Calu3 (cell line): ENCODE measurements at regions not wholly inside any gene's neighbourhood (a gene's known extent, or its start where the extent isn't known, plus 50 kb on each side); places are given as distances from the start of the nearest gene placed in this dataset.

Source experiments
- BruUV-seq: library from RNA; stranded (reverse); fragments of 400-500 nt; replicated peaks from 2 replicates; lab custom pipeline; 2021; lab: Mats Ljungman, UMichigan
- CTCF ChIA-PET: fragments of 300-600 bp; sonication (Branson Sonifier 250); formaldehyde crosslinking; loops from one replicate; lab custom pipeline; 2022; ENCODE audit warnings: antibody characterized with exemption; lab: Charles Lee
- DNase-seq: peaks from one replicate; pipeline ENCODE4 v3.0.0; 2022
- H3K27ac Mint-ChIP-seq: one replicate; pipeline ENCODE4 v1.8.0; 2022; ENCODE audit warnings: mixed read lengths; ENCODE audit not compliant: unreplicated experiment
- H3K27me3 Mint-ChIP-seq: one replicate; pipeline ENCODE4 v1.8.0; 2022; ENCODE audit warnings: mixed read lengths; ENCODE audit not compliant: unreplicated experiment
- H3K36me3 Mint-ChIP-seq: one replicate; pipeline ENCODE4 v1.8.0; 2022; ENCODE audit warnings: mild to moderate bottlenecking, moderate library complexity, mixed read lengths; ENCODE audit not compliant: insufficient read depth, unreplicated experiment
- H3K4me1 Mint-ChIP-seq: one replicate; pipeline ENCODE4 v1.8.0; 2022; ENCODE audit warnings: mild to moderate bottlenecking, low read depth, mixed read lengths; ENCODE audit not compliant: unreplicated experiment
- H3K4me3 Mint-ChIP-seq: one replicate; pipeline ENCODE4 v1.8.0; 2022; ENCODE audit warnings: mild to moderate bottlenecking, low read depth, moderate library complexity, mixed read lengths; ENCODE audit not compliant: unreplicated experiment
- H3K9me3 Mint-ChIP-seq: one replicate; pipeline ENCODE4 v1.8.0; 2022; ENCODE audit warnings: low read depth, mixed read lengths; ENCODE audit not compliant: unreplicated experiment
- intact Hi-C: fragments of 100-400 bp; cut with micrococcal nuclease; formaldehyde crosslinking; loops from one replicate; pipeline ENCODE4 v1.10.0; 2022; ENCODE audit not compliant: unreplicated experiment
- TF ChIP-seq, protein P1 (sequence below): fragments of 200-600 bp; IDR thresholded peaks from one replicate; pipeline ENCODE4 v1.8.0; 2022; ENCODE audit warnings: antibody characterized with exemption; ENCODE audit not compliant: unreplicated experiment

DNA sequence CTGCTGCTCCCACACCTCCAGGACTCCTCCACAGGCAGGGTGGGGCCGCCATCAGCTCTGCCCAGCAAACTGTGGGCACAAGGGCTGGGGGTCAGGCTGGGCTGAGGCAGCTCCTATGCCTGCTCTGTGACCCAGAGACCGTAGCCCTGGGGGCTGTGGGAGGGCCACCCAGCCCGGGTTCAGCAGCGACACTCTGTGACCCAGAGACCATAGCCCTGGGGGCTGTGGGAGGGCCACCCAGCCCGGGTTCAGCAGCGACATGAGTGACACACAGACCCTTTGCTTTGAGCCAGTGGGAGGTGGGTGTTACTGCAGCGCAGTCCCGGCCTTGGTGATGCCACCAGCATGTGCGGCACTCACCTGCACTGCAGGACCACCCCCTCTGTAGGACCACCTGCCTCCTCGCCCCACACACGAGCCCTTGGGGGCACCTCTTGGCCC lies 118.9 kb upstream of the LPCAT1 start:
- no TSS peak for BruUV-seq
- H3K4me3 Mint-ChIP-seq, result no peak overlapping the region
- H3K27me3 Mint-ChIP-seq, result peaks cover 33% of the 10 kb centered on the region
- no peaks in the 10 kb centered on the region for H3K36me3 Mint-ChIP-seq
- H3K27ac Mint-ChIP-seq, result no peak overlapping the region
- TF ChIP-seq, protein P1, sequence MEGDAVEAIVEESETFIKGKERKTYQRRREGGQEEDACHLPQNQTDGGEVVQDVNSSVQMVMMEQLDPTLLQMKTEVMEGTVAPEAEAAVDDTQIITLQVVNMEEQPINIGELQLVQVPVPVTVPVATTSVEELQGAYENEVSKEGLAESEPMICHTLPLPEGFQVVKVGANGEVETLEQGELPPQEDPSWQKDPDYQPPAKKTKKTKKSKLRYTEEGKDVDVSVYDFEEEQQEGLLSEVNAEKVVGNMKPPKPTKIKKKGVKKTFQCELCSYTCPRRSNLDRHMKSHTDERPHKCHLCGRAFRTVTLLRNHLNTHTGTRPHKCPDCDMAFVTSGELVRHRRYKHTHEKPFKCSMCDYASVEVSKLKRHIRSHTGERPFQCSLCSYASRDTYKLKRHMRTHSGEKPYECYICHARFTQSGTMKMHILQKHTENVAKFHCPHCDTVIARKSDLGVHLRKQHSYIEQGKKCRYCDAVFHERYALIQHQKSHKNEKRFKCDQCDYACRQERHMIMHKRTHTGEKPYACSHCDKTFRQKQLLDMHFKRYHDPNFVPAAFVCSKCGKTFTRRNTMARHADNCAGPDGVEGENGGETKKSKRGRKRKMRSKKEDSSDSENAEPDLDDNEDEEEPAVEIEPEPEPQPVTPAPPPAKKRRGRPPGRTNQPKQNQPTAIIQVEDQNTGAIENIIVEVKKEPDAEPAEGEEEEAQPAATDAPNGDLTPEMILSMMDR, result no peak
- no peaks in the 10 kb centered on the region for H3K9me3 Mint-ChIP-seq
- no peak for DNase-seq
- CTCF ChIA-PET, result interaction anchor here (0.6 kb wide), 1 partner anchor 131 kb away, joined by 3 read pairs; no protein-coding TSS in a partner anchor
- intact Hi-C loops, result loop anchor here (10.0 kb wide), 1 partner anchor 298 kb away; the partner anchor contains the start of gene CLPTM1L
- no peaks in the 10 kb centered on the region for H3K4me1 Mint-ChIP-seq

DNA sequence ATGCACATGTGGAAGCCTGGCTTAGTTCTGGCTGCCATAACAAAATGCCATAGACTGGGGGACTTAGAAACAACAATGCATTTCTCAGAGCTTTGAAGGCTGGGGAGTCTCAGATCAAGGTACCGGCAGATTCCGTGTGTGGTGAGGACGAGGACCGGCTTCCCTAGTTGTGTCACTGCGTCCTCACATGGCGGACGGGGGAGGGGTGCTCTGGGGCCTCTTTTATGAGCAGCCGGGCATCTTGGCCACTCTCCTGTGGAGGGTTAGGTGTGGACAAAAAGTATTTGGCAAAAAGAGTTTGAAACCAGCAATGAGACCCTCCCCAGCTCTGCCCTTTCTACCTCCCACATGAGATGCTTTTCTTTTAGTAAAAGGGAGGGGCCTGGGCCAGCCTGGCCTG lies 118.5 kb upstream of the LPCAT1 start:
- H3K4me1 Mint-ChIP-seq, result no peaks in the 10 kb centered on the region
- no peak overlapping the region for H3K27ac Mint-ChIP-seq
- H3K27me3 Mint-ChIP-seq, result peaks cover 33% of the 10 kb centered on the region
- TF ChIP-seq, protein P1, result no peak
- no peak for DNase-seq
- no TSS peak for BruUV-seq
- H3K9me3 Mint-ChIP-seq, result no peaks in the 10 kb centered on the region
- CTCF ChIA-PET, result interaction anchor here (0.6 kb wide), 1 partner anchor 130 kb away, joined by 3 read pairs; no protein-coding TSS in a partner anchor
- intact Hi-C loops, result loop anchor here (10.0 kb wide), 1 partner anchor 297 kb away; the partner anchor contains the start of gene CLPTM1L
- H3K36me3 Mint-ChIP-seq, result no peaks in the 10 kb centered on the region
- H3K4me3 Mint-ChIP-seq, result no peak overlapping the region

DNA sequence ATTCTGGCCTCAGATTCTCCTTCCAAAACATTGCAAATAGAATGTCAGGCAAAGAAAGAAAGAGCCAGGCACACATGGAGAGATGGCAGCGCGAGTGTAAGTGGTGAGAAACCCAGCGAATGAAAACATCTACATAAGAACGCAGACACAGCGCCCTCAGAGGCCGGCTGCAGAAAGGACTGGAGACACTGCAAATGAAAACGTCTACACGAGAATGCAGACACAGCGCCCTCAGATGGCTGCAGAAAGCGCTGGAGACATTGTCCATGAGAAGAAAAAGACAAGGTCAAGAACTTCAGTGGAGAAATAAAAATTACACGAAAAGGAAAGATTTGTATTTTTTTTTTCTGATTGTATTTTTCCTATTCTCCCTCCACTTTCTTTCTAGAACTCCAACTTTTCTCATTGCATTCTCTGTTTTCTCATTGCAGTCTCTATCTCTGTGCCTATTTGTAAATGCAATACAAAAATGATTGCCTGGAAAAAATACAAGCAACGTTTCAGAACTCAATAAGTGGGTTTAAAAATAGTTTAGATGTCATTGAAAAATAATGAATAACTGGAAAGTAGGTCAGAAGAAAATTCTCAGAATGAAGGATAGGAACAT lies 117.9 kb upstream of the LPCAT1 start:
- BruUV-seq, result no TSS peak
- TF ChIP-seq, protein P1, result peak; percentile 76
- intact Hi-C loops, result loop anchor here (10.0 kb wide), 1 partner anchor 297 kb away; the partner anchor contains the start of gene CLPTM1L
- Mint-ChIP-seq H3K4me1 (no peaks in the 10 kb centered on the region), H3K4me3 (no peak overlapping the region), H3K9me3 (no peaks in the 10 kb centered on the region), H3K27me3 (peaks cover 39% of the 10 kb centered on the region), H3K36me3 (no peaks in the 10 kb centered on the region), H3K27ac (no peak overlapping the region)
- DNase-seq, result peak; percentile 72
- CTCF ChIA-PET, result no interaction called here

DNA sequence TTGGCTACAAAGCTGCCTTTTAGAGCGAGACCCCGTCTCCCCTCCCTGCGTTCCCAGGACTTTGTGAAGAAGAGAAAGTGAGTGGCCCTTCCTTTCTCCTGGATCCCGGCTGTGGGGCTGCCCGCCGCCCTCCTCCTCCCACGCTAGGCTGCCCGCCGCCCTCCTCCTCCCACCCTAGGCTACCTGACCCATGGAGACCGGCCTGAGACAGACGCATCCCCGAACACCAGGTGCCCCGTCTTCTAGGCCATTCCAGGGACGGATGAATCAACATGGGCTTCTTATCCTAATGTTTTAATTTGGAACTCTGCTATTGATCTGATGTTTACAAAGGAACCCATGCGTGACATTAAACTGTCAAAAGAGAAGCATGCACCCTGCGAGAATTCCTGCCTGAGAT lies 117.3 kb upstream of the LPCAT1 start:
- Mint-ChIP-seq H3K4me1 (no peaks in the 10 kb centered on the region), H3K36me3 (peaks cover 4% of the 10 kb centered on the region), H3K27ac (no peak overlapping the region), H3K27me3 (peaks cover 45% of the 10 kb centered on the region), H3K9me3 (no peaks in the 10 kb centered on the region), H3K4me3 (no peak overlapping the region)
- intact Hi-C loops, result loop anchor here (10.0 kb wide), 1 partner anchor 296 kb away; the partner anchor contains the start of gene CLPTM1L
- BruUV-seq, result no TSS peak
- TF ChIP-seq, protein P1, result no peak
- DNase-seq, result no peak
- CTCF ChIA-PET, result no interaction called here
